ENCODE measurements at regions not wholly inside any gene's neighbourhood (a gene's known extent, or its start where the extent isn't known, plus 50 kb on each side); places are given as distances from the start of the nearest gene placed in this dataset.

GRCh38 chr20:7656687-7657467 is 283.4 kb downstream of the HAO1 start:
- DNase-seq = no peak

GRCh38 chr20:7657569-7657968 is 282.7 kb downstream of the HAO1 start:
- DNase-seq = no peak

GRCh38 chr20:7660165-7660564 is 280.1 kb downstream of the HAO1 start:
- no peak for DNase-seq

- DNase-seq = no peak
These were observed 274.9 kb downstream of the HAO1 start for GRCh38 chr20:7665376-7665775.

- DNase-seq = no peak
These were observed 273.1 kb downstream of the HAO1 start for GRCh38 chr20:7667194-7667593.

GRCh38 chr20:7672571-7672970 is 267.7 kb downstream of the HAO1 start:
- no peak for DNase-seq

- DNase-seq = no peak
These were observed 266.4 kb downstream of the HAO1 start for GRCh38 chr20:7673841-7674240.

- no peak for DNase-seq
These were observed 257.3 kb downstream of the HAO1 start for GRCh38 chr20:7682916-7683315.

- no peak for DNase-seq
These were observed 253.2 kb downstream of the HAO1 start for GRCh38 chr20:7687065-7687464.

- no peak for DNase-seq
These were observed 251.1 kb downstream of the HAO1 start for GRCh38 chr20:7689151-7689550.

- DNase-seq = peak in 1 of 5 experiments; percentile 12
These were observed 248.5 kb downstream of the HAO1 start for GRCh38 chr20:7691647-7692269.

- peak in 1 of 5 experiments; percentile 61 for DNase-seq
These were observed 247.8 kb downstream of the HAO1 start for GRCh38 chr20:7692478-7692877.

- DNase-seq = no peak
These were observed 246.5 kb downstream of the HAO1 start for GRCh38 chr20:7693761-7694160.

- no peak for DNase-seq
These were observed 245.2 kb downstream of the HAO1 start for GRCh38 chr20:7695051-7695495.

GRCh38 chr20:7695635-7696034 is 244.6 kb downstream of the HAO1 start:
- no peak for DNase-seq

- no peak for DNase-seq
These were observed 243.9 kb downstream of the HAO1 start for GRCh38 chr20:7696311-7696710.

- DNase-seq = no peak
These were observed 238.1 kb downstream of the HAO1 start for GRCh38 chr20:7702141-7702540.

- no peak for DNase-seq
These were observed 236.7 kb downstream of the HAO1 start for GRCh38 chr20:7703551-7703961.

- no peak for DNase-seq
These were observed 236.3 kb downstream of the HAO1 start for GRCh38 chr20:7703996-7704395.

- DNase-seq = no peak
These were observed 232.1 kb downstream of the HAO1 start for GRCh38 chr20:7708112-7708511.

- DNase-seq = no peak
These were observed 231.5 kb downstream of the HAO1 start for GRCh38 chr20:7708782-7709181.

- DNase-seq = peak in 1 of 5 experiments; percentile 60
These were observed 229.8 kb downstream of the HAO1 start for GRCh38 chr20:7710440-7710839.

GRCh38 chr20:7712661-7713060 is 227.6 kb downstream of the HAO1 start:
- DNase-seq = peak in 1 of 5 experiments; percentile 17

GRCh38 chr20:7714549-7714948 is 225.7 kb downstream of the HAO1 start:
- no peak for DNase-seq
